Lower leg skin (tissue), 3 donors: ENCODE measurements at regions not wholly inside any gene's neighbourhood (a gene's known extent, or its start where the extent isn't known, plus 50 kb on each side); places are given as distances from the start of the nearest gene placed in this dataset.

Experiments
- CTCF ChIP-seq, 3 donors: fragments of 450-650 bp; IDR thresholded peaks; one replicate each; pipeline ENCODE4 v1.5.1; 2016; ENCODE audit warnings: antibody characterized with exemption in 3 of 3, mild to moderate bottlenecking in 3 of 3, moderate library complexity in 2 of 3
- POLR2A ChIP-seq, 2 donors: fragments of 450-650 bp; IDR thresholded peaks; one replicate each; pipeline ENCODE4 v1.6.1; 2016 to 2017; ENCODE audit warnings: antibody characterized with exemption in 2 of 2, mild to moderate bottlenecking in 1 of 2, moderate library complexity in 1 of 2

GRCh38 chr6:159617444-159617843 lies 75.6 kb downstream of the SOD2 start:
- no peak for TF ChIP-seq POLR2A (IDR thresholded peaks at IDR 0.05)
- no peak for TF ChIP-seq CTCF (IDR thresholded peaks at IDR 0.05)
